Stomach (tissue), 4 donors: ENCODE measurements at regions not wholly inside any gene's neighbourhood (a gene's known extent, or its start where the extent isn't known, plus 50 kb on each side); places are given as distances from the start of the nearest gene placed in this dataset.

Experiments
- CTCF ChIP-seq, 7 experiments: fragments of 450-650 bp in 4 of 7; fragments of 200-600 bp in 3 of 7; sonication (generic) in 3 of 7; IDR thresholded peaks; one replicate each; pipeline ENCODE4 v1.5.1; 2016 to 2019; ENCODE audit warnings: antibody characterized with exemption in 7 of 7, control low read depth in 2 of 7, mild to moderate bottlenecking in 1 of 7
- EP300 ChIP-seq: sonication (generic); formaldehyde crosslinking; IDR thresholded peaks from one replicate; pipeline ENCODE4 v1.6.1; 2017; ENCODE audit warnings: antibody characterized with exemption
- POLR2A ChIP-seq, 4 donors: fragments of 450-650 bp; IDR thresholded peaks; one replicate each; pipeline ENCODE4 v1.6.1; 2016; ENCODE audit warnings: antibody characterized with exemption in 4 of 4, control low read depth in 2 of 4, mild to moderate bottlenecking in 1 of 4, moderate library complexity in 1 of 4

GRCh38 chrX:25295466-25295865, 279.7 kb upstream of the ARX start:
- no peak for TF ChIP-seq CTCF (IDR thresholded peaks at IDR 0.05)
- TF ChIP-seq POLR2A (IDR thresholded peaks at IDR 0.05): no peak
- TF ChIP-seq EP300: no peak
